Keratinocyte (primary cell): ENCODE measurements at regions not wholly inside any gene's neighbourhood (a gene's known extent, or its start where the extent isn't known, plus 50 kb on each side); places are given as distances from the start of the nearest gene placed in this dataset.

Source experiments
- DNase-seq: peaks from one replicate; pipeline ENCODE4 v3.0.0-alpha.2; 2011; ENCODE audit warnings: low read depth, missing footprints, low spot score
- FAIRE-seq: peaks from 2 replicates; lab custom pipeline; 2011; peaks lifted over from hg19 to GRCh38; lab: Jason Lieb, UNC
- H2AFZ ChIP-seq: 2 replicates; pipeline ENCODE4 v1.6.0; 2012; ENCODE audit warnings: low read length, control low read depth, inconsistent platforms; ENCODE audit not compliant: control insufficient read depth
- H3K27ac ChIP-seq: 2 replicates; pipeline ENCODE4 v1.5.1; 2011; ENCODE audit warnings: low read length; ENCODE audit not compliant: control insufficient read depth, insufficient read depth
- H3K27me3 ChIP-seq: 3 replicates; pipeline ENCODE4 v1.6.0; 2011; ENCODE audit warnings: low read length; ENCODE audit not compliant: control insufficient read depth, insufficient read depth; ENCODE audit errors: extremely low read depth
- H3K36me3 ChIP-seq, 2 experiments: 2 replicates in 1 of 2; 3 replicates in 1 of 2; pipeline ENCODE4 v1.5.1; 2011; ENCODE audit warnings: low read length in 2 of 2, mild to moderate bottlenecking in 1 of 2; ENCODE audit not compliant: control insufficient read depth in 2 of 2, insufficient read depth in 2 of 2; ENCODE audit errors: extremely low read depth in 1 of 2
- H3K4me1 ChIP-seq: 3 replicates; pipeline ENCODE4 v1.5.1; 2011; ENCODE audit warnings: low read length; ENCODE audit not compliant: control insufficient read depth, insufficient read depth; ENCODE audit errors: extremely low read depth
- H3K4me2 ChIP-seq: 3 replicates; pipeline ENCODE4 v1.6.0; 2011; ENCODE audit warnings: low read depth, low read length; ENCODE audit not compliant: control insufficient read depth, insufficient read depth; ENCODE audit errors: extremely low read depth
- H3K4me3 ChIP-seq, 3 experiments: fragments of 200-600 bp in 1 of 3; sonication (generic) in 1 of 3; 2 replicates in 2 of 3; 3 replicates in 1 of 3; pipeline ENCODE4 v1.5.1; 2011 to 2016; ENCODE audit warnings: low read length in 3 of 3, mild to moderate bottlenecking in 3 of 3, control low read depth in 2 of 3, inconsistent platforms in 1 of 3, low read depth in 1 of 3, mixed read lengths in 1 of 3, mixed run types in 1 of 3, moderate library complexity in 1 of 3; ENCODE audit not compliant: control insufficient read depth in 2 of 3, insufficient read depth in 2 of 3; ENCODE audit errors: extremely low read depth in 1 of 3
- H3K79me2 ChIP-seq: 2 replicates; pipeline ENCODE4 v1.6.0; 2012; ENCODE audit warnings: low read length; ENCODE audit not compliant: control insufficient read depth, insufficient read depth
- H3K9ac ChIP-seq: 3 replicates; pipeline ENCODE4 v1.6.0; 2011; ENCODE audit warnings: low read length; ENCODE audit not compliant: control insufficient read depth, insufficient read depth; ENCODE audit errors: extremely low read depth
- H3K9me1 ChIP-seq: 3 replicates; pipeline ENCODE4 v1.6.0; 2011; ENCODE audit warnings: low read length; ENCODE audit not compliant: control insufficient read depth, insufficient read depth; ENCODE audit errors: extremely low read depth
- H3K9me3 ChIP-seq: 2 replicates; pipeline ENCODE4 v1.5.1; 2012; ENCODE audit warnings: low read depth, low read length; ENCODE audit not compliant: control insufficient read depth
- H4K20me1 ChIP-seq: 3 replicates; pipeline ENCODE4 v1.6.0; 2011; ENCODE audit warnings: low read length; ENCODE audit not compliant: control insufficient read depth, insufficient read depth; ENCODE audit errors: extremely low read depth
- CTCF ChIP-seq, 3 experiments: IDR thresholded peaks in 1 of 3; conservative IDR thresholded peaks in 1 of 3; optimal IDR thresholded peaks in 1 of 3; 2 replicates in 2 of 3; 3 replicates in 1 of 3; pipeline versions ENCODE3 to v1.5.1; 2011; ENCODE audit warnings: low read length in 3 of 3, mild to moderate bottlenecking in 3 of 3, moderate library complexity in 2 of 3, control low read depth in 1 of 3, inconsistent platforms in 1 of 3; ENCODE audit not compliant: insufficient read depth in 2 of 3; ENCODE audit errors: extremely low read depth in 1 of 3
- EZH2 ChIP-seq: IDR thresholded peaks from one replicate; pipeline ENCODE4 v1.6.1; 2012; ENCODE audit warnings: inconsistent platforms, mild to moderate bottlenecking, low read length, moderate library complexity
- dilution Hi-C: fragments of 300-500 bp; cut with MboI; formaldehyde crosslinking; loops from one replicate; pipeline ENCODE4 v1.7.0; 2020; ENCODE audit warnings: low sequenced_read_pairs; ENCODE audit not compliant: extremely low pct_ligation_motif_present

- dilution Hi-C loops: no loop called here
- H3K4me3 ChIP-seq: no peak overlapping the region
- peaks cover 15% of the 10 kb centered on the region for H3K4me1 ChIP-seq
- no peaks in the 10 kb centered on the region for H3K27me3 ChIP-seq
- no peaks in the 10 kb centered on the region for H3K79me2 ChIP-seq
- TF ChIP-seq EZH2 (no peak), CTCF (optimal IDR thresholded peaks at IDR 0.05 in 1 of 3, IDR thresholded peaks at IDR 0.05 in 1 of 3, conservative IDR thresholded peaks at IDR 0.05 in 1 of 3; ENCODE audit: extremely low read depth in 1 of 3, insufficient read depth in 2 of 3, low read length in 3 of 3) (no peak)
- no peak for DNase-seq
- no peak overlapping the region for H3K27ac ChIP-seq
- no peaks in the 10 kb centered on the region for H3K36me3 ChIP-seq
- H2AFZ ChIP-seq: no peak overlapping the region
- no peaks in the 10 kb centered on the region for H3K9me1 ChIP-seq
- H3K9ac ChIP-seq: no peak overlapping the region
- H3K4me2 ChIP-seq: no peak overlapping the region
- H3K9me3 ChIP-seq: no peaks in the 10 kb centered on the region
- FAIRE-seq: no peak
- H4K20me1 ChIP-seq: no peaks in the 10 kb centered on the region
Measured at GRCh38 chr12:105738051-105738450, 400.7 kb downstream of the NUAK1 start.

GRCh38 chr12:105740369-105740768, 398.4 kb downstream of the NUAK1 start:
- Histone ChIP-seq H3K79me2 (no peaks in the 10 kb centered on the region), H3K4me2 (no peak overlapping the region), H3K4me1 (peaks cover 15% of the 10 kb centered on the region), H3K4me3 (no peak overlapping the region), H3K9me3 (no peaks in the 10 kb centered on the region), H3K36me3 (no peaks in the 10 kb centered on the region), H2AFZ (no peak overlapping the region), H3K9me1 (no peaks in the 10 kb centered on the region), H3K27me3 (no peaks in the 10 kb centered on the region), H4K20me1 (no peaks in the 10 kb centered on the region), H3K9ac (no peak overlapping the region), H3K27ac (no peak overlapping the region)
- DNase-seq (no peak), FAIRE-seq (no peak)
- dilution Hi-C loops: no loop called here
- TF ChIP-seq CTCF (optimal IDR thresholded peaks at IDR 0.05 in 1 of 3, IDR thresholded peaks at IDR 0.05 in 1 of 3, conservative IDR thresholded peaks at IDR 0.05 in 1 of 3; ENCODE audit: extremely low read depth in 1 of 3, insufficient read depth in 2 of 3, low read length in 3 of 3): no peak
- no peak for TF ChIP-seq EZH2
